IMR-90 (cell line): ENCODE measurements at regions not wholly inside any gene's neighbourhood (a gene's known extent, or its start where the extent isn't known, plus 50 kb on each side); places are given as distances from the start of the nearest gene placed in this dataset.

ENCODE experiments used
- ATAC-seq: fragments of 200-7000 bp; cut with Tn5 transposase; 2 replicates; pipeline ENCODE4 v1.9.1; 2020; ENCODE audit warnings: low read depth, mild to moderate bottlenecking, moderate library complexity
- BruUV-seq: library from RNA; stranded (reverse); fragments of 400-500 nt; replicated peaks from 2 replicates; lab custom pipeline; 2021; lab: Mats Ljungman, UMichigan
- CTCF ChIA-PET: fragments of 300-600 bp; formaldehyde crosslinking; extraction: SDS; loops from one replicate; lab custom pipeline; 2021; ENCODE audit warnings: antibody characterized with exemption; lab: Yijun Ruan, JAX
- POLR2A ChIA-PET: fragments of 300-600 bp; sonication (Branson Sonifier 250); formaldehyde crosslinking; loops from one replicate; lab custom pipeline; 2022; ENCODE audit warnings: antibody characterized with exemption; ENCODE audit not compliant: unreplicated experiment; lab: Charles Lee
- DNase-seq: peaks from one replicate; pipeline ENCODE4 v3.0.0; 2013
- H2AFZ ChIP-seq: replicated peaks from 2 replicates; pipeline ENCODE3; 2013; ENCODE audit warnings: low read length, mild to moderate bottlenecking; ENCODE audit not compliant: poor library complexity
- H2AK5ac ChIP-seq: 2 replicates; pipeline ENCODE4 v1.6.1; 2013; ENCODE audit warnings: low read depth, low read length, inconsistent platforms
- H2AK9ac ChIP-seq: replicated peaks from 2 replicates; pipeline ENCODE3; 2013; ENCODE audit warnings: mild to moderate bottlenecking, low read depth, low read length, moderate library complexity; ENCODE audit not compliant: poor library complexity
- H2BK120ac ChIP-seq: 2 replicates; pipeline ENCODE4 v1.6.1; 2013; ENCODE audit warnings: low read depth, low read length, inconsistent platforms
- H2BK15ac ChIP-seq: 3 replicates; pipeline ENCODE4 v1.6.1; 2013; ENCODE audit warnings: low read depth, low read length, inconsistent platforms
- H2BK20ac ChIP-seq: 2 replicates; pipeline ENCODE4 v1.6.1; 2013; ENCODE audit warnings: low read depth, mild to moderate bottlenecking, inconsistent platforms, low read length, moderate library complexity
- H2BK5ac ChIP-seq: 2 replicates; pipeline ENCODE4 v1.6.1; 2013; ENCODE audit warnings: mild to moderate bottlenecking, low read depth, low read length, inconsistent platforms; ENCODE audit not compliant: poor library complexity, severe bottlenecking
- H3K14ac ChIP-seq: replicated peaks from 2 replicates; pipeline ENCODE4 v1.6.1; 2013; ENCODE audit warnings: low read depth, low read length, inconsistent platforms
- H3K18ac ChIP-seq: 2 replicates; pipeline ENCODE4 v1.6.1; 2013; ENCODE audit warnings: low read depth, low read length, control low read depth
- H3K23ac ChIP-seq: 2 replicates; pipeline ENCODE4 v1.6.1; 2013; ENCODE audit warnings: low read depth, low read length, inconsistent platforms
- H3K27ac ChIP-seq: 2 replicates; pipeline ENCODE4 v1.5.1; 2013; ENCODE audit warnings: mild to moderate bottlenecking, control low read depth, low read length; ENCODE audit not compliant: insufficient read depth
- H3K27me3 ChIP-seq: 2 replicates; pipeline ENCODE4 v1.6.1; 2013; ENCODE audit warnings: low read length; ENCODE audit not compliant: control insufficient read depth, insufficient read depth
- H3K36me3 ChIP-seq: 2 replicates; pipeline ENCODE4 v1.6.1; 2013; ENCODE audit warnings: low read length, mixed read lengths; ENCODE audit not compliant: control insufficient read depth, insufficient read depth
- H3K4ac ChIP-seq: 2 replicates; pipeline ENCODE4 v1.6.1; 2013; ENCODE audit warnings: low read depth, low read length, inconsistent platforms
- H3K4me1 ChIP-seq: 2 replicates; pipeline ENCODE4 v1.6.1; 2013; ENCODE audit warnings: low read length, mixed read lengths; ENCODE audit not compliant: control insufficient read depth, insufficient read depth
- H3K4me2 ChIP-seq: 2 replicates; pipeline ENCODE4 v1.6.1; 2013; ENCODE audit warnings: low read depth, mild to moderate bottlenecking, control low read depth, low read length, moderate library complexity
- H3K4me3 ChIP-seq: 2 replicates; pipeline ENCODE4 v1.5.1; 2013; ENCODE audit warnings: low read depth, mild to moderate bottlenecking, control low read depth, low read length, moderate library complexity; ENCODE audit not compliant: insufficient read depth
- H3K56ac ChIP-seq: 2 replicates; pipeline ENCODE4 v1.6.1; 2013; ENCODE audit warnings: low read length, inconsistent platforms; ENCODE audit not compliant: insufficient read depth; ENCODE audit errors: extremely low read depth
- H3K79me1 ChIP-seq, 2 experiments: 2 replicates each; pipeline ENCODE4 v1.6.1; 2013; ENCODE audit warnings: low read length in 2 of 2, inconsistent platforms in 1 of 2, low read depth in 1 of 2
- H3K9ac ChIP-seq: 2 replicates; pipeline ENCODE4 v1.6.1; 2013; ENCODE audit warnings: low read depth, low read length, control low read depth
- H3K9me1 ChIP-seq: 2 replicates; pipeline ENCODE4 v1.6.1; 2013; ENCODE audit warnings: low read length, inconsistent platforms; ENCODE audit not compliant: insufficient read depth
- H3K9me3 ChIP-seq: 2 replicates; pipeline ENCODE4 v1.6.1; 2013; ENCODE audit warnings: low read length; ENCODE audit not compliant: control insufficient read depth, insufficient read depth
- H4K20me1 ChIP-seq: 2 replicates; pipeline ENCODE4 v1.6.1; 2013; ENCODE audit warnings: low read length, inconsistent platforms; ENCODE audit not compliant: insufficient read depth
- H4K5ac ChIP-seq: 2 replicates; pipeline ENCODE4 v1.6.1; 2013; ENCODE audit warnings: mild to moderate bottlenecking, low read depth, low read length, control low read depth
- H4K8ac ChIP-seq, 2 experiments: 2 replicates each; pipeline ENCODE4 v1.6.1; 2013; ENCODE audit warnings: low read depth in 2 of 2, low read length in 2 of 2, control low read depth in 1 of 2, inconsistent platforms in 1 of 2
- H4K91ac ChIP-seq: 2 replicates; pipeline ENCODE4 v1.6.1; 2013; ENCODE audit warnings: low read depth, low read length, inconsistent platforms; ENCODE audit not compliant: insufficient read depth
- BHLHE40 ChIP-seq: fragments of 150-350 bp; IDR thresholded peaks from 2 replicates; pipeline ENCODE4 v1.6.1; 2016; ENCODE audit warnings: mild to moderate bottlenecking, low read depth, low read length
- CHD1 ChIP-seq: IDR thresholded peaks from 2 replicates; pipeline ENCODE4 v1.6.1; 2012; ENCODE audit warnings: low read depth, low read length, improper control_type of control experiment
- FOS ChIP-seq: fragments of 150-350 bp; IDR thresholded peaks from 2 replicates; pipeline ENCODE4 v1.6.1; 2016; ENCODE audit warnings: low read depth, low read length
- MAFK ChIP-seq: IDR thresholded peaks from 2 replicates; pipeline ENCODE4 v1.6.1; 2012; ENCODE audit warnings: low read depth, low read length, improper control_type of control experiment
- MAZ ChIP-seq: IDR thresholded peaks from 2 replicates; pipeline ENCODE4 v1.6.1; 2012; ENCODE audit warnings: low read depth, mild to moderate bottlenecking, low read length, improper control_type of control experiment, moderate library complexity, borderline replicate concordance
- MXI1 ChIP-seq: IDR thresholded peaks from 2 replicates; pipeline ENCODE4 v1.6.1; 2012; ENCODE audit warnings: low read depth, mild to moderate bottlenecking, low read length, moderate library complexity, borderline replicate concordance
- NFE2L2 ChIP-seq: fragments of 150-350 bp; IDR thresholded peaks from 2 replicates; pipeline ENCODE4 v1.6.1; 2016; ENCODE audit warnings: low read depth, mild to moderate bottlenecking, low read length
- POLR2A ChIP-seq: IDR thresholded peaks from 2 replicates; pipeline ENCODE4 v1.6.1; 2012; ENCODE audit warnings: mild to moderate bottlenecking, low read depth, low read length
- RAD21 ChIP-seq: IDR thresholded peaks from 2 replicates; pipeline ENCODE4 v1.6.1; 2012; ENCODE audit warnings: low read length, improper control_type of control experiment
- RCOR1 ChIP-seq: IDR thresholded peaks from 2 replicates; pipeline ENCODE4 v1.6.1; 2012; ENCODE audit warnings: mild to moderate bottlenecking, low read length, improper control_type of control experiment; ENCODE audit not compliant: insufficient replicate concordance
- SMC3 ChIP-seq: fragments of 150-350 bp; IDR thresholded peaks from 2 replicates; pipeline ENCODE4 v1.6.1; 2016; ENCODE audit warnings: low read depth, mild to moderate bottlenecking, antibody characterized with exemption, low read length, moderate library complexity
- WGBS, 2 experiments: methylation state at CpG; one replicate each; pipeline versions ENCODE4 v1.1.5 to v1.1.7; 2013; ENCODE audit warnings: missing lambda C conversion rate in 2 of 2; ENCODE audit not compliant: insufficient read length in 1 of 2; ENCODE audit errors: extremely low coverage in 2 of 2; 5-methylcytosine and 5-hydroxymethylcytosine counted together
- dilution Hi-C: fragments of 300-500 bp; cut with HindIII; formaldehyde crosslinking; loops from one replicate; pipeline ENCODE4 v1.14.3; 2018; ENCODE audit warnings: low sequenced_read_pairs; ENCODE audit not compliant: unreplicated experiment
- in situ Hi-C: fragments of 300-500 bp; cut with MboI; formaldehyde crosslinking; loops from 3 replicates; pipeline ENCODE4 v1.14.3; 2019; ENCODE audit warnings: low sequenced_read_pairs, inconsistent platforms, mixed read lengths
- intact Hi-C: fragments of 100-400 bp; cut with micrococcal nuclease; formaldehyde crosslinking; loops from 2 replicates; pipeline ENCODE4 v1.10.0; 2022
- TF ChIP-seq, protein P1 (sequence below): fragments of 150-350 bp; IDR thresholded peaks from 2 replicates; pipeline ENCODE4 v1.6.1; 2016; ENCODE audit warnings: low read depth, mild to moderate bottlenecking, low read length, moderate library complexity, borderline replicate concordance
- TF ChIP-seq, protein P2 (sequence below): fragments of 150-350 bp; IDR thresholded peaks from 2 replicates; pipeline ENCODE4 v1.6.1; 2017; ENCODE audit warnings: mild to moderate bottlenecking, antibody characterized with exemption, low read length, low read depth
- TF ChIP-seq, protein P3 (sequence below): conservative IDR thresholded peaks from 2 replicates; pipeline ENCODE4 v1.5.1; 2012; ENCODE audit warnings: mild to moderate bottlenecking, low read depth, low read length, improper control_type of control experiment

DNA sequence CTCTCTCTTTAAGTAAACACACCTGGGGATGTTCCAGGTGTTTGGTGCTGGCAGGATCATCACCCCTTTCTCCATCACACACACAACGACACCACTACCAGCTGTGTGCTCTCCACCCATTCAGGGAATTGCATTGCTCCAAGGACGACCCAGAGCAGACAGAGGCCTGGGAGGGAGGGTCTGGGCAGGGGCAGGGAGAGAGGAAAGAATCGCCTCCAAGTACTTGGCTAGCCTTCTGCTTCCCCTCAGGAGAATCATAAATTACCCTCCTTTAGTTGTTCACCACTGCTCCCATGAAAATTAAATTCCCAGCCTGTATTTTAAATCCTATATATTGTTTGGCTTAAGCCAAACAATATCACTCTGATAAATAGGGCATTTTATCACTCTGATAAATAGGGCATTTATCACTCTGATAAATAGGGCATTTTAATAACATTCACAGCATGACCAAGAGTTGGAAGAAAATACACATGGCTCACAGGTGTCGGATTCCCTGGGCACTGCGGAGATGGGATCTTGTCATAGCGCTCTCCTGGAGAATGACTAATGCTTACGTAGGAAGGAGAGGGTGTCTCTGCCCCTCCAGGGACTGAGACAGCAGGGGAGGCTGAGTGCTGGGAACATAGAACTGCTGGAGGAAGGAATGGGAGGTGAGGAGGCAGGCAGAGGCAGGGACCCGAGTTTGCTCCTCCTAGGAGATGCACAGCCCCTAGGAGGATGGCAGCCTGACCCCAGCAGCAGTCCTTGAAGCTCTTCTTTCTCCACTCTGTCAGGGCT is 673.6 kb downstream of the HS3ST4 start:
- no TSS peak for BruUV-seq
- Histone ChIP-seq H3K14ac (no peak overlapping the region), H3K27me3 (no peaks in the 10 kb centered on the region), H2AK9ac (no peak overlapping the region), H2BK5ac (no peak overlapping the region), H3K36me3 (no peaks in the 10 kb centered on the region), H3K18ac (no peak overlapping the region), H3K79me1 (no peaks in the 10 kb centered on the region), H4K91ac (no peak overlapping the region), H3K4me1 (no peaks in the 10 kb centered on the region), H3K4ac (no peak overlapping the region), H2AFZ (no peak overlapping the region), H4K5ac (no peak overlapping the region), H4K20me1 (no peaks in the 10 kb centered on the region), H2BK15ac (no peak overlapping the region), H3K9me3 (peaks cover 8% of the 10 kb centered on the region), H2AK5ac (no peak overlapping the region), H3K56ac (no peak overlapping the region), H4K8ac (no peak overlapping the region), H3K9ac (no peak overlapping the region), H3K4me2 (no peak overlapping the region), H3K23ac (no peak overlapping the region), H3K9me1 (no peaks in the 10 kb centered on the region), H3K27ac (no peak overlapping the region), H2BK120ac (no peak overlapping the region), H2BK20ac (no peak overlapping the region), H3K4me3 (no peak overlapping the region)
- ATAC-seq (no peak), DNase-seq (no peak)
- in situ Hi-C loops (no loop called here), intact Hi-C loops (no loop called here), dilution Hi-C loops (no loop called here)
- POLR2A ChIA-PET: no interaction called here
- TF ChIP-seq, protein P1, sequence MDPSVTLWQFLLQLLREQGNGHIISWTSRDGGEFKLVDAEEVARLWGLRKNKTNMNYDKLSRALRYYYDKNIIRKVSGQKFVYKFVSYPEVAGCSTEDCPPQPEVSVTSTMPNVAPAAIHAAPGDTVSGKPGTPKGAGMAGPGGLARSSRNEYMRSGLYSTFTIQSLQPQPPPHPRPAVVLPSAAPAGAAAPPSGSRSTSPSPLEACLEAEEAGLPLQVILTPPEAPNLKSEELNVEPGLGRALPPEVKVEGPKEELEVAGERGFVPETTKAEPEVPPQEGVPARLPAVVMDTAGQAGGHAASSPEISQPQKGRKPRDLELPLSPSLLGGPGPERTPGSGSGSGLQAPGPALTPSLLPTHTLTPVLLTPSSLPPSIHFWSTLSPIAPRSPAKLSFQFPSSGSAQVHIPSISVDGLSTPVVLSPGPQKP: no peak
- TF ChIP-seq RCOR1 (no peak), POLR2A (no peak), MXI1 (no peak), MAZ (no peak), MAFK (no peak), RAD21 (no peak), BHLHE40 (no peak), NFE2L2 (no peak), SMC3 (no peak), CHD1 (no peak), FOS (no peak)
- TF ChIP-seq, protein P2, sequence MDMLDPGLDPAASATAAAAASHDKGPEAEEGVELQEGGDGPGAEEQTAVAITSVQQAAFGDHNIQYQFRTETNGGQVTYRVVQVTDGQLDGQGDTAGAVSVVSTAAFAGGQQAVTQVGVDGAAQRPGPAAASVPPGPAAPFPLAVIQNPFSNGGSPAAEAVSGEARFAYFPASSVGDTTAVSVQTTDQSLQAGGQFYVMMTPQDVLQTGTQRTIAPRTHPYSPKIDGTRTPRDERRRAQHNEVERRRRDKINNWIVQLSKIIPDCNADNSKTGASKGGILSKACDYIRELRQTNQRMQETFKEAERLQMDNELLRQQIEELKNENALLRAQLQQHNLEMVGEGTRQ: no peak
- TF ChIP-seq, protein P3, sequence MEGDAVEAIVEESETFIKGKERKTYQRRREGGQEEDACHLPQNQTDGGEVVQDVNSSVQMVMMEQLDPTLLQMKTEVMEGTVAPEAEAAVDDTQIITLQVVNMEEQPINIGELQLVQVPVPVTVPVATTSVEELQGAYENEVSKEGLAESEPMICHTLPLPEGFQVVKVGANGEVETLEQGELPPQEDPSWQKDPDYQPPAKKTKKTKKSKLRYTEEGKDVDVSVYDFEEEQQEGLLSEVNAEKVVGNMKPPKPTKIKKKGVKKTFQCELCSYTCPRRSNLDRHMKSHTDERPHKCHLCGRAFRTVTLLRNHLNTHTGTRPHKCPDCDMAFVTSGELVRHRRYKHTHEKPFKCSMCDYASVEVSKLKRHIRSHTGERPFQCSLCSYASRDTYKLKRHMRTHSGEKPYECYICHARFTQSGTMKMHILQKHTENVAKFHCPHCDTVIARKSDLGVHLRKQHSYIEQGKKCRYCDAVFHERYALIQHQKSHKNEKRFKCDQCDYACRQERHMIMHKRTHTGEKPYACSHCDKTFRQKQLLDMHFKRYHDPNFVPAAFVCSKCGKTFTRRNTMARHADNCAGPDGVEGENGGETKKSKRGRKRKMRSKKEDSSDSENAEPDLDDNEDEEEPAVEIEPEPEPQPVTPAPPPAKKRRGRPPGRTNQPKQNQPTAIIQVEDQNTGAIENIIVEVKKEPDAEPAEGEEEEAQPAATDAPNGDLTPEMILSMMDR: no peak
- CTCF ChIA-PET: interaction anchor here (0.6 kb wide), 1 partner anchor 1053 kb away, joined by 4 read pairs; no protein-coding TSS in a partner anchor
- 23% methylated on average over 3 of the region's 8 CpGs; no CpG with 5 or more reads in 1 of the 2 experiments for WGBS, 2 experiments
